HFFc6 (cell line): ENCODE measurements at regions not wholly inside any gene's neighbourhood (a gene's known extent, or its start where the extent isn't known, plus 50 kb on each side); places are given as distances from the start of the nearest gene placed in this dataset.

Experiments used
- DNase-seq: peaks from one replicate; pipeline ENCODE4 v3.0.0-alpha.2; 2018
- H3K27ac Mint-ChIP-seq: 2 replicates; pipeline ENCODE4 v1.8.0; 2020; ENCODE audit warnings: mild to moderate bottlenecking, mixed read lengths
- H3K27me3 Mint-ChIP-seq: 2 replicates; pipeline ENCODE4 v1.8.0; 2021; ENCODE audit warnings: mild to moderate bottlenecking, moderate library complexity, mixed read lengths; ENCODE audit not compliant: insufficient read depth
- H3K36me3 Mint-ChIP-seq: 2 replicates; pipeline ENCODE4 v1.8.0; 2021; ENCODE audit warnings: low read depth, mixed read lengths
- H3K4me1 Mint-ChIP-seq: 2 replicates; pipeline ENCODE4 v1.8.0; 2020; ENCODE audit warnings: low read depth, mixed read lengths
- H3K4me3 Mint-ChIP-seq: 2 replicates; pipeline ENCODE4 v1.8.0; 2020; ENCODE audit warnings: mild to moderate bottlenecking, moderate library complexity, mixed read lengths
- H3K9me3 Mint-ChIP-seq: 2 replicates; pipeline ENCODE4 v1.8.0; 2020; ENCODE audit warnings: mild to moderate bottlenecking, mixed read lengths
- TF ChIP-seq, protein P1 (sequence below): fragments of 200-600 bp; sonication (generic); IDR thresholded peaks from 2 replicates; pipeline ENCODE4 v1.5.0; 2021; ENCODE audit warnings: antibody characterized with exemption, mild to moderate bottlenecking

- Mint-ChIP-seq H3K36me3 (no peaks in the 10 kb centered on the region), H3K4me3 (no peak overlapping the region), H3K27me3 (no peaks in the 10 kb centered on the region; the same call in 1 of the 2 replicates), H3K27ac (no peak overlapping the region), H3K9me3 (no peaks in the 10 kb centered on the region), H3K4me1 (no peaks in the 10 kb centered on the region)
- no peak for DNase-seq
- TF ChIP-seq, protein P1, sequence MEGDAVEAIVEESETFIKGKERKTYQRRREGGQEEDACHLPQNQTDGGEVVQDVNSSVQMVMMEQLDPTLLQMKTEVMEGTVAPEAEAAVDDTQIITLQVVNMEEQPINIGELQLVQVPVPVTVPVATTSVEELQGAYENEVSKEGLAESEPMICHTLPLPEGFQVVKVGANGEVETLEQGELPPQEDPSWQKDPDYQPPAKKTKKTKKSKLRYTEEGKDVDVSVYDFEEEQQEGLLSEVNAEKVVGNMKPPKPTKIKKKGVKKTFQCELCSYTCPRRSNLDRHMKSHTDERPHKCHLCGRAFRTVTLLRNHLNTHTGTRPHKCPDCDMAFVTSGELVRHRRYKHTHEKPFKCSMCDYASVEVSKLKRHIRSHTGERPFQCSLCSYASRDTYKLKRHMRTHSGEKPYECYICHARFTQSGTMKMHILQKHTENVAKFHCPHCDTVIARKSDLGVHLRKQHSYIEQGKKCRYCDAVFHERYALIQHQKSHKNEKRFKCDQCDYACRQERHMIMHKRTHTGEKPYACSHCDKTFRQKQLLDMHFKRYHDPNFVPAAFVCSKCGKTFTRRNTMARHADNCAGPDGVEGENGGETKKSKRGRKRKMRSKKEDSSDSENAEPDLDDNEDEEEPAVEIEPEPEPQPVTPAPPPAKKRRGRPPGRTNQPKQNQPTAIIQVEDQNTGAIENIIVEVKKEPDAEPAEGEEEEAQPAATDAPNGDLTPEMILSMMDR: no peak
These were observed 1251.6 kb upstream of the ZEB2 start for GRCh38 chr2:145771525-145771924.

DNA sequence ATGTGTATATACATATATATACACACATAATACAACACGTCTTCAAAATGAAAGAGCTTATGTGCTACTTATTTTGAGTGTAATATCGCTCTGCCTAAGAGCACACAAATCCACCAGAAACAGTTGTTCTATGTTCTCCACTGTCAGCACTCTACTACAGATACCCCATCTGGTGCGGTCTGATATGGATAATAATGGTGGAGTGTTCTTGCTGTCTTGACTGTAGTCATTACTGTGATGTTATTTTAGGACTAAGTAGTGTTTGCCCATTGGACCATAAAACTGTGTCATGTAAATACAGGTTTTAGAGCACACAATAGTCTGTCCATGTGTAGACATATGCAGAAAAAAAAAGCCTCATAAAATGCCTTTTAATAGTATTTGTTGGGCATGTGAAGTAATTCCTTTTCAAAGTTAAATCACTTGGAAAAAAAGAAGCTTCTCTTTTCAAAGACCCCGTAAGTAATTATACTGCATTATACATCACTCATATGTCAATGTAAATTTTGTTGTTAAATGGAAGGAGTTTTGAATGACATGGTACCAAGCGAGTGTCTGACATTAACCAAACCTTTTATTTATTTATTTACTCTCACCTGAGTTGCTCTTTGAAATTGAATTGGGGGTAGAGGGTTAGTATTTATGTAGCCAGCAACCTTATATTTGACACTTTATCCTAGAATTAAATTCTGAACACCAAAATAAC is 1249.2 kb upstream of the ZEB2 start:
- no peak overlapping the region for H3K4me3 Mint-ChIP-seq
- no peaks in the 10 kb centered on the region for H3K36me3 Mint-ChIP-seq
- no peaks in the 10 kb centered on the region for H3K9me3 Mint-ChIP-seq
- H3K27ac Mint-ChIP-seq: no peak overlapping the region
- no peaks in the 10 kb centered on the region for H3K4me1 Mint-ChIP-seq
- DNase-seq: no peak
- TF ChIP-seq, protein P1: no peak
- H3K27me3 Mint-ChIP-seq: no peaks in the 10 kb centered on the region

- H3K27ac Mint-ChIP-seq: no peak overlapping the region
- H3K4me1 Mint-ChIP-seq: peaks cover 6% of the 10 kb centered on the region
- no peaks in the 10 kb centered on the region for H3K9me3 Mint-ChIP-seq
- no peak overlapping the region for H3K4me3 Mint-ChIP-seq
- H3K27me3 Mint-ChIP-seq: no peaks in the 10 kb centered on the region
- TF ChIP-seq, protein P1: no peak
- no peak for DNase-seq
- no peaks in the 10 kb centered on the region for H3K36me3 Mint-ChIP-seq
These were observed 1246.0 kb upstream of the ZEB2 start for GRCh38 chr2:145765874-145766273.

- Mint-ChIP-seq H3K27ac (no peak overlapping the region), H3K4me1 (peaks cover 18% of the 10 kb centered on the region), H3K4me3 (no peak overlapping the region), H3K36me3 (no peaks in the 10 kb centered on the region), H3K9me3 (no peaks in the 10 kb centered on the region), H3K27me3 (no peaks in the 10 kb centered on the region)
- DNase-seq: no peak
- TF ChIP-seq, protein P1: no peak
These were observed 1244.7 kb upstream of the ZEB2 start for GRCh38 chr2:145764631-145765030.

GRCh38 chr2:145760781-145761649 is 1241.1 kb upstream of the ZEB2 start:
- H3K4me1 Mint-ChIP-seq: peaks cover 19% of the 10 kb centered on the region
- peak; percentile 24 for DNase-seq
- no peaks in the 10 kb centered on the region for H3K9me3 Mint-ChIP-seq
- no peak overlapping the region for H3K4me3 Mint-ChIP-seq
- no peaks in the 10 kb centered on the region for H3K27me3 Mint-ChIP-seq
- no peaks in the 10 kb centered on the region for H3K36me3 Mint-ChIP-seq
- TF ChIP-seq, protein P1: no peak
- H3K27ac Mint-ChIP-seq: 0 out of 2 replicates have a peak overlapping the region, but pooled peaks have one; percentile 10
